ENCODE measurements at regions not wholly inside any gene's neighbourhood (a gene's known extent, or its start where the extent isn't known, plus 50 kb on each side); places are given as distances from the start of the nearest gene placed in this dataset.

DNA sequence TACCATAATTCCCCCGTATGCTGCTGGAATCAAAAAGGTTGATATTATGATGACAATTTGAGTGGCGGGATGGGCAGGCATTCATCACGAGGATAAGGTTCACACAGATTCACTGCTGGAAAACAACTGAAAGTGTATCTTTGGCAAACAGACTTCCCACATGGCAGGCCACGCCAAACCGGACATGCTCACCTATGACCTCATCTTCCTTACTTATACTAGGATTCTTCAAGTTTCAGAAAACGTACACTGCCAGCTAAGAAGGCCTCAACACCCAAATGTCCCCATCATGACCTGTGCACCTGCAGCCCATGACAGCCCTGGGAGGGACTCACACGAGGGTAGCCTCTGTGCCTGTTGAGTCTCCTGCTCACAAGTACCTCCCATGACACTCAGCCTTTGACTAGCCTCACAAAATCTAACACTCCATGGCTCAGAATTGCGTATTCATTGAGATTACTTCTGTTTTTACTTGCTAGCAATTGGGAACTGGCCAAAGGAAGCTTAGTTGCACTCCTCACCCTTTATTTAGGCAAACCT is 259.0 kb upstream of the GHITM start:
- H3K4me1 Mint-ChIP-seq (ENCODE audit: low read depth in 2 of 2) = no peaks in the 10 kb centered on the region
- no peak overlapping the region for H3K4me3 Mint-ChIP-seq
- no peak for ATAC-seq (replicated peaks)
- no peaks in the 10 kb centered on the region for H3K36me3 Mint-ChIP-seq (ENCODE audit: insufficient read depth)
- H3K27ac Mint-ChIP-seq = no peak overlapping the region
- H3K9me3 Mint-ChIP-seq = no peaks in the 10 kb centered on the region
- no peaks in the 10 kb centered on the region for H3K27me3 Mint-ChIP-seq
- no peak for DNase-seq

DNA sequence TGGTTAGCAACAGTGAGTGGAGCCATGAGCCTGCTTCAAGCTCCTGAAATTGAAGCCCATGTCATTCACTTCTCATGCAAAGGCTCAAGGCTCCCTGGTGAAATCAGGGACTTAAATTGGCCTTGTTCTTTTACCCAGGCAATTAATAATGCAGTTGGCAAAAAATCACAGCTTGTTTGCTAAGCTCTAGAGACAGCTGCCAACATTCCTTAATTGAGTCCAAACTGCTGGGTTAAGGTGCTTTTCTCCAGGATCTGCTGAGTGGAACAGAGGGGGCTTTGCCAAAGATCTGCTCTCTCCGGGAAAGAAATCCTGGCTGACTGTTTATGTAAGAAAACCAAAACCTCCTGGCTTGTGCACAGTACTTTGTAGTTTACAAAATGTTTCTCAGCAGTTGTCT is 257.6 kb upstream of the GHITM start:
- no peak overlapping the region for H3K4me3 Mint-ChIP-seq
- DNase-seq = no peak
- no peak overlapping the region for H3K27ac Mint-ChIP-seq
- H3K27me3 Mint-ChIP-seq = no peaks in the 10 kb centered on the region
- no peaks in the 10 kb centered on the region for H3K36me3 Mint-ChIP-seq (ENCODE audit: insufficient read depth)
- H3K4me1 Mint-ChIP-seq (ENCODE audit: low read depth in 2 of 2) = no peaks in the 10 kb centered on the region
- ATAC-seq (replicated peaks) = no peak
- no peaks in the 10 kb centered on the region for H3K9me3 Mint-ChIP-seq

DNA sequence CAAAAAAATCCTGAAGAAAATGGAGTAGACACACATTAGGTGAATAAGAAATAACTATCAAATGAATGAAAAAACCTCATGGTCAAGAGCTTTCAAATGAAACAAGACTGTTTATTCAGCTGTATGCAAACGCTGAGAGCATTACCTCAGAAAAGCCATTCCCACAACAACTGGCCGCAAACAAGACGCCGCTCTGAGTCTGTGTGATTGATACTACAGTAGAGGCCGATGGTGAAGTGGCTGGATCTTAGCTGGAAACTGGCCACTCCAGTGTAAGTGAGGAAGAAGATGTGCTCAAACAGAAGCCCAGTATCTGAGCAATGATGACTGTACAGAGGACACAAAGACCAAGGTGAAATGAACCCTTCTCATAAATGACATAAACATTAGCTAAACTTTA is 252.4 kb upstream of the GHITM start:
- Mint-ChIP-seq H3K4me1 (ENCODE audit: low read depth in 2 of 2) (no peaks in the 10 kb centered on the region), H3K4me3 (no peak overlapping the region), H3K9me3 (peaks cover 0 to 2% of the 10 kb centered on the region in 2 donors), H3K27ac (no peak overlapping the region), H3K27me3 (peaks cover 14 to 15% of the 10 kb centered on the region in 2 donors), H3K36me3 (ENCODE audit: insufficient read depth) (no peaks in the 10 kb centered on the region)
- ATAC-seq (replicated peaks) (no peak), DNase-seq (no peak)

DNA sequence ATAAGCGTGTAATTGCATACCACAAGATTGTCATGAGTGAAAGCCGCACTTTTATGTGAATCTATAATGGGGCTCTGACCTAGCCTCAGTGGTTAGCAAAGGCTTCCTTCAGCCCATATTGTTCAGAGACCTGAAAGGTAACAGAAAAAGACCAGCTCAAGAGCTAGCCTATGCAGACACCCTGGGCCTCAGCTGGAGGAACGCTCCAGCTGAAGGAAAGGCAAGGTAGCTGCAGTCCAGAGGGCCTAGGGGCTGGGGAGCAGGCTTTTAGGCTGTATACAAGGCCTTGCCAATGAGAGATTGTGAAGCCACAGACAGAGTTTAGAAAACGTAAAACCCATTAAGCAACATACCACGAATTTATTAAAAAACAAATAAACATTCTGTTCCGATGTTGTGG is 246.6 kb upstream of the GHITM start:
- ATAC-seq (replicated peaks) (no peak), DNase-seq (no peak)
- Mint-ChIP-seq H3K4me3 (no peak overlapping the region), H3K27me3 (peaks cover 14 to 23% of the 10 kb centered on the region in 2 donors), H3K27ac (no peak overlapping the region), H3K36me3 (ENCODE audit: insufficient read depth) (no peaks in the 10 kb centered on the region), H3K9me3 (peaks cover 0 to 2% of the 10 kb centered on the region in 2 donors), H3K4me1 (ENCODE audit: low read depth in 2 of 2) (no peaks in the 10 kb centered on the region)

DNA sequence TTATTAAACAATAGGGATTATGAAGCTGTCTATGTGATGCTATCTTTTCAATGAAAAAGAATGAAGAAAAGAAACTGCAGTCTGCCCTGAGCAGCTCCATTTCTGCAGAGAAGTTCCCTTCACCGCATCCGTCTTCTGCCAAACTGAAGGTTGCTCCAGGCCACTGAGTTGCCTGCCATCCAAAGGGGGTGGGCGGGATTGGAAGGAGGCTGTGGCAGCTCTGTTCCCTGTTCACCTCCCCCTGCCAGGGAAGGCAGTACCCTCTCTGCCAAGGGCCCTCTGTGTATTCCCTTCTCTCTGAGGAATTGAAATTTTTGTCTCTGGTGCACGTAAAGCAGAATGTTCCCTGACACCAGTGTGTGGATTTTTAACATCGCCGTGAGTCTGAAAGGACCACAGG is 243.1 kb upstream of the GHITM start:
- DNase-seq = no peak
- H3K4me1 Mint-ChIP-seq (ENCODE audit: low read depth in 2 of 2) = no peaks in the 10 kb centered on the region
- no peak overlapping the region for H3K27ac Mint-ChIP-seq
- H3K4me3 Mint-ChIP-seq = no peak overlapping the region
- peaks cover 0 to 8% of the 10 kb centered on the region in 2 donors for H3K27me3 Mint-ChIP-seq
- H3K9me3 Mint-ChIP-seq = peaks cover 4 to 7% of the 10 kb centered on the region in 2 donors
- no peak for ATAC-seq (replicated peaks)
- H3K36me3 Mint-ChIP-seq (ENCODE audit: insufficient read depth) = no peaks in the 10 kb centered on the region

DNA sequence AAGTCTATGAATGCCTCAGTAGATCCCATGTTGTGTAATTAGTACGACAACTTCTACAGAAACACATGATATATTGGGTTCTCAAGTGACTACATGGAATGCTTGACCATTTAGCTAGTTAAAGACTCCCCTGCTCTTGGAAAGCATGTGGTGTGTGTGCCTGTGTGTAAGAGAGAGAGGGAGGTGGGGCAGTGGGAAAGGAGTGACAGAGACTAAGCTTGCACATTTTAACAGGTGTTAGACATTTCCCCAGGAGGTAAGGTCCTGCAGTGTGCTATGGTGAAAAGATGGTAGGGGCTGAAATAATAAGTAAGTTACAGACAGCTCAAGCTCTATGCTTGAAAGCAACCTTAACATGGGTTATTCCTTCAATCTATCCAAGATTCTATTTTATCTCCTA is 241.7 kb upstream of the GHITM start:
- Mint-ChIP-seq H3K4me3 (no peak overlapping the region), H3K27me3 (peaks cover 0 to 8% of the 10 kb centered on the region in 2 donors), H3K36me3 (ENCODE audit: insufficient read depth) (no peaks in the 10 kb centered on the region), H3K9me3 (peaks cover 4 to 7% of the 10 kb centered on the region in 2 donors), H3K4me1 (ENCODE audit: low read depth in 2 of 2) (no peaks in the 10 kb centered on the region), H3K27ac (no peak overlapping the region)
- DNase-seq = no peak
- no peak for ATAC-seq (replicated peaks)

DNA sequence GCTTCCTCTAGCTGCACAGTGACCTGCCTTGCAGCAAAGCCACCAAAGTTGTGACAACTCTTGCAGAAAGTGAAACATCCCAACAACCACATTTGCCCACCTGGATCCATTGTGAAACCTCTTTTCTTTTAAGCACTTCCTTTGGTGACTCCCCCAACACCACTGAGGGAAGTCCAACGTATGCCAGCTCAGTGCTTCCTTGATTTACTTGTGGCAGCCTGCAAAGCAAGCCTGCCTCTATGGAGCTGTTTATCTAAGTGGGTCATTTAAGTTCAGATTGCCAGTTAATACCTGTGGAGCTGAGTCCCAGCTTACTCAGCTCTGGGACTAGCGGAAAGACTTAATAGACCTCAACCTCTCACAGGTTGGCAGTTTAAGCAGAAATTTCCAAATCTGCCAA is 230.8 kb upstream of the GHITM start:
- DNase-seq (no peak), ATAC-seq (replicated peaks) (no peak)
- Mint-ChIP-seq H3K27ac (no peak overlapping the region), H3K4me3 (no peak overlapping the region), H3K36me3 (ENCODE audit: insufficient read depth) (no peaks in the 10 kb centered on the region), H3K4me1 (ENCODE audit: low read depth in 2 of 2) (no peaks in the 10 kb centered on the region), H3K9me3 (no peaks in the 10 kb centered on the region), H3K27me3 (no peaks in the 10 kb centered on the region)

DNA sequence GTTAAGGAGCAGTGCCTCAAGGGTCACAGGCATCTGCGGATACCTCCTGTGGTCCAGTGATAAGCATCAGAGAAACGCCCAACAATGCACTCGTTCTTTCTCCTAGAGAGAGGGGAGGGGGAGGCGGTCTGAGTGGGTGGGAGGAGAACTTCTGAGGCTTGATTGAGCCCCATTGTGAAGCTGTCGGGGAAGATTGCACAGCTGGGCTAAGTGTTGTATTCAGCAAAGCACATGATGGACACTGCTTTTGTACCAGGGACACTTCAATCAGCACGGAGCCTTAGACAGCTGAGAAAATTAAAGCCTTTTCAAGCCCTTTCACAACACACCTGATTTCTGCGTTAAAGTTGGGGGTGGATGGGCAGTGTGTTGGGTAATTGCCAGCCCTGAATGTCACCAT is 230.3 kb upstream of the GHITM start:
- no peak for DNase-seq
- no peaks in the 10 kb centered on the region for H3K9me3 Mint-ChIP-seq
- no peak for ATAC-seq (replicated peaks)
- no peaks in the 10 kb centered on the region for H3K27me3 Mint-ChIP-seq
- H3K4me3 Mint-ChIP-seq = no peak overlapping the region
- no peaks in the 10 kb centered on the region for H3K36me3 Mint-ChIP-seq (ENCODE audit: insufficient read depth)
- H3K27ac Mint-ChIP-seq = no peak overlapping the region
- H3K4me1 Mint-ChIP-seq (ENCODE audit: low read depth in 2 of 2) = no peaks in the 10 kb centered on the region

DNA sequence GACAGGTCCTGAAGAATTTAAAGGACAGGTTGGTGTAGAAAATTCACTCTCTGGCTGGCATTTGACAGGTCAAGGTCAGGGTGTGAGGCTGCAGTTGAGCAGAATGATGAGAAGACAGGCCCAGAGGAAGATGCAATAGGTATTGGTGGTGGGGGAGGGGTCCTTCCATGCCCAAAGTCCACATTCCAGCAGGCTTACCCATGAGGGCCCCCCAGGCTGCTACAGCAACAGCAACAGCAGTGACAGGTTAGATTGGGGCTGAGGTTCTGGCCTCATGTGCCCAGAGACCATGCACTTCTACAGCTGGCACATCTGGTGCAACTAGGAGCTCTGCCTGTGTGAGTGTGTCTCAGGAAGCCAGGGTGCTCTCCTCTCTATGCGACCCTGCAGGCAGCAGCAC is 223.5 kb upstream of the GHITM start:
- H3K27ac Mint-ChIP-seq = no peak overlapping the region
- H3K36me3 Mint-ChIP-seq (ENCODE audit: insufficient read depth) = no peaks in the 10 kb centered on the region
- H3K9me3 Mint-ChIP-seq = no peaks in the 10 kb centered on the region
- ATAC-seq (replicated peaks) (no peak), DNase-seq (no peak)
- no peaks in the 10 kb centered on the region for H3K4me1 Mint-ChIP-seq (ENCODE audit: low read depth in 2 of 2)
- no peak overlapping the region for H3K4me3 Mint-ChIP-seq
- H3K27me3 Mint-ChIP-seq = peaks cover 14 to 24% of the 10 kb centered on the region in 2 donors

DNA sequence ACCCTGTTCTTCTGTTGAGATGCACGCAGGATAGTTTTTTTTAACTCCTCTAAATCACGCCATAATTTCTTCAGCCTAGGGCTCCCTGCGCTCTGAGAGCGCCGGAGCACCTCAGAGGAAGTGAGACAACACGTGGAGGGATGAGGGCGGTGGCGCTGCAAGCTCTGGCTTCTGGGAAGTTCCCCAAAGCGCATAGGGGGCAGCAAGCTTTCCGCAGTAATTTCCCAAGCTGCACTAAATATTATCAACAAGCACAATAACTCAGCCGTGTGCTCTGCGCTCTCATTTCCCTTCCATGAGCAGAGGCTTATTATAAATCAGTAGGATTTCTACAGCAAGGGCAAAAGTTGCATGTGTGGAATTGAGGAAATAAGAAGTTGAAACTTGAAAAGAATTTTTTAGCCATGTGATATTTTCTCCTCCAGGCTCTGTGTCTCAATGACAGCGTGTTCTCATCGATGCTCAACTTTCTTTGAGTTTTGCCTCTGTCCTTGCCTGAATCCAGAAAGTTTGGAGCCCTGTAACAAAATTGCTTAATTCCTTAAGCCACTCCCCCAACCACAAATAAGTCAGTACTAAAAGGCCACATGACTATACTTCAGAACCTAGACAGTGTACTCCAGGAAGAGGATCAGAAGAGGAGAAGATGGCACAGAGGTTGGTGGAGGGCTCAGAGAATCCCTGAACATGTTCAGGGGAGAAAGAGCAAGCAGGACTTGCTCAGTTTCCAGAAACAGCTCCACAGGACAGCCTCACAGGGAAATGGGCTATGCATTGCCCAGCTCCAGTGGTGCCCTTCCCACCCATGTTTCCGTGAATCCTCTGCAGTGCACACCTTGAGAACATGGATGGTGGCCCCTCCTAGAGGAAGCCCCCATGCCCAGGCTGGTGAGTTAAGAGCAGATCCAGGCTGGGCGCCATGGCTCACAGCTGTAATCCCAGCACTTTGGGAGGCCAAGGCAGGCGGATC is 221.5 kb upstream of the GHITM start:
- H3K4me1 Mint-ChIP-seq (ENCODE audit: low read depth in 2 of 2) = no peaks in the 10 kb centered on the region
- DNase-seq = no peak
- no peak overlapping the region for H3K4me3 Mint-ChIP-seq
- no peaks in the 10 kb centered on the region for H3K9me3 Mint-ChIP-seq
- no peaks in the 10 kb centered on the region for H3K36me3 Mint-ChIP-seq (ENCODE audit: insufficient read depth)
- peaks cover 16 to 27% of the 10 kb centered on the region in 2 donors for H3K27me3 Mint-ChIP-seq
- ATAC-seq (replicated peaks) = no peak
- no peak overlapping the region for H3K27ac Mint-ChIP-seq

DNA sequence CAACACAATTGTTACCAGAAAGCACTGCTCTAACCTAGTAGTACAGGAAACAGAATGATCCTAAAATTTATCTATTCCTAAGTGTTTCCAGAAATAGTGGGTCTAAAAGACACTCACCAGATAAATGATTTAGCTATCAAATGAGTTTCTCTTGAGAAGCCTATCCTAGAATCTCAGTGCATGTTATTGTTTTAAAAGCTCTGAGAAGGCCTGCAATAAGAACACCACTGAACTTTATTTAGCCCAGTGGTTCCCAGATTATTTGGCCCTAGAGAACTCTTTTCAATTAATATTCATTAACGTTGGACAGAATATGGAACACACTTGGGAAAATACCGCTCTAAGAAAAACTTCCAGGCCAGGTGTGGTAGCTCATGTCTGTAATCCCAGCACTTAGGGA is 220.1 kb upstream of the GHITM start:
- no peaks in the 10 kb centered on the region for H3K4me1 Mint-ChIP-seq (ENCODE audit: low read depth in 2 of 2)
- H3K4me3 Mint-ChIP-seq = no peak overlapping the region

DNA sequence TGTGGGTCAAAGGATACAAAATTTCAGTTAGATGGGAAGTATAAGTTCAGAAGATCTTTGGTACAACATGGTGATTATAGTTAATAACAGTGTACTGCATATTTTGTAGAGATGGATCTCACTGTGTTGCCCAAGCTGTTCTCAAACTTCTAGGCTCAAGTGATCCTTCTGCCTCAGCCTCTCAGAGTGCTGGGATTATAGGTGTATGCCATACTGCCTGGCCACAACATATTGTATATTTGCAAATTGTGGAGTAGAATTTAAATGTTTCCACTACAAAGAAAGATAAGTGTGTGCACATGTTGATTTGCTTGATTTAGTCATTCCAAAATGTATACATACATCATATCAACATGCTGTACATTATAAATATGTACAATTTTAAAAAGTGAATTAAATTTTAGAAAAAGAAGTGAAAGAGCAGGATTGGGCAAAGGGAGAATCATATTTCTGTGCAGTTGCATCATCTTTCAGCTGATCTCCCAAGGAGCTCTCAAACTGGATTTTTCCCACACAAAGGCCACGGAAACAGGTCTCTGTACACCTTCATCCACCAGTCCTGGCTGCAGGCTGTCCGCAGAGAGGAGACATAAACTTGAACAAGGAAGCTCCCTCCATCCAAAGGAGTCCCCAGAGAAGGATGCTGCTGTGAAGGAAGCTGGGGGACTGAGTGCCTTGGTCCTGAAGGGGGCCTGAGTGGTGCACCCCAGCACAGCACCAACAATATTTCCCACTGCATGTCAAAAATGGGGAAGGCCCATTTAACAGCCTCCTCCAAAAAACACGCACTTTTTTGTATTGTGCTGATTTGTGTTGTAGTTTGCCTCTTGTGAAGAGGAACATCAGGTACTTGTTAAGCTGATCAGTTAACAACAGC is 217.1 kb upstream of the GHITM start:
- H3K9me3 Mint-ChIP-seq = no peaks in the 10 kb centered on the region
- peaks cover 0 to 2% of the 10 kb centered on the region in 2 donors for H3K4me1 Mint-ChIP-seq (ENCODE audit: low read depth in 2 of 2)
- no peak overlapping the region for H3K27ac Mint-ChIP-seq
- no peak for ATAC-seq (replicated peaks)
- H3K27me3 Mint-ChIP-seq = peaks cover 25 to 34% of the 10 kb centered on the region in 2 donors
- DNase-seq = no peak
- no peaks in the 10 kb centered on the region for H3K36me3 Mint-ChIP-seq (ENCODE audit: insufficient read depth)
- H3K4me3 Mint-ChIP-seq = no peak overlapping the region

More for the DNA sequence above, 220.1 kb upstream of the GHITM start:
- DNase-seq = no peak
- no peaks in the 10 kb centered on the region for H3K36me3 Mint-ChIP-seq (ENCODE audit: insufficient read depth)
- H3K27me3 Mint-ChIP-seq = peaks cover 22 to 38% of the 10 kb centered on the region in 2 donors
- no peak overlapping the region for H3K27ac Mint-ChIP-seq
- no peaks in the 10 kb centered on the region for H3K9me3 Mint-ChIP-seq
- no peak for ATAC-seq (replicated peaks)

DNA sequence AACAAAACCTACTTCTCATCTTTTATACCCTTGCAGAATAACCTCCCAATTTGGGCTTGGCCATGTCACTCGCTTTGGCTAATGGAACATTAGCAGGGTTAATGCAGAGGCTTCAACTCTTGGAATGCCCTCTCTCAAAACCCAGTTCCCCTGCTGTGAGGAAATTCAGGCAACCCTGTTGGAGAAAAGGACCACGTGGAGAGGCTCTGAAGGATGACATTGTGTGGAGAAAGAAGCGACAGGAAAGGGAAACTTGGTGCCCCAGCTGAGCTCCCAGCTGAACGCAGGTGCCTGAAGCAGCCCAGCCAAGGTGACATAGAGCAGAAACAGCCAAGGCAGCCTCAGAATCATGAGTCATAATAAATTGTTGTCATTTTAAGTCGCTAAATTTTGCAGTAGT is 214.2 kb upstream of the GHITM start:
- Mint-ChIP-seq H3K4me3 (no peak overlapping the region), H3K36me3 (ENCODE audit: insufficient read depth) (no peaks in the 10 kb centered on the region), H3K27me3 (peaks cover 31 to 34% of the 10 kb centered on the region in 2 donors), H3K27ac (no peak overlapping the region), H3K4me1 (ENCODE audit: low read depth in 2 of 2) (peaks cover 0 to 2% of the 10 kb centered on the region in 2 donors), H3K9me3 (no peaks in the 10 kb centered on the region)
- no peak for DNase-seq
- no peak for ATAC-seq (replicated peaks)
